ENCODE measurements at regions not wholly inside any gene's neighbourhood (a gene's known extent, or its start where the extent isn't known, plus 50 kb on each side); places are given as distances from the start of the nearest gene placed in this dataset.

GRCh38 chr2:216745453-216745852 is 50.1 kb upstream of the IGFBP5 start:
- POLR2A ChIA-PET (ENCODE audit: partially characterized antibody) = no interaction called here
- no peak overlapping the region for H2BK15ac ChIP-seq (ENCODE audit: low read length)
- TF ChIP-seq HDAC2 (IDR thresholded peaks at IDR 0.05; ENCODE audit: borderline replicate concordance in 1 of 2, low read depth in 2 of 2, low read length in 2 of 2) (no peak), NANOG (IDR thresholded peaks at IDR 0.05; ENCODE audit: insufficient read depth, low read depth, low read length, poor library complexity, severe bottlenecking) (no peak), PHF8 (conservative IDR thresholded peaks at IDR 0.05; ENCODE audit: low read depth, low read length) (no peak), BACH1 (IDR thresholded peaks at IDR 0.05; ENCODE audit: low read length) (no peak), GABPA (IDR thresholded peaks at IDR 0.05; ENCODE audit: borderline replicate concordance, insufficient read depth, low read length) (no peak), CREB1 (IDR thresholded peaks at IDR 0.05) (no peak), RBBP5 (IDR thresholded peaks at IDR 0.05; ENCODE audit: borderline replicate concordance, low read depth, low read length) (no peak), SIX5 (IDR thresholded peaks at IDR 0.05; ENCODE audit: low read depth, low read length) (no peak)

More at GRCh38 chr2:216745453-216745852, 50.1 kb upstream of the IGFBP5 start:
- no peak overlapping the region for H3K4me2 ChIP-seq (ENCODE audit: insufficient read depth in 1 of 2, low read depth in 2 of 2, low read length in 2 of 2)
- no peak overlapping the region for H3K56ac ChIP-seq (replicated peaks; ENCODE audit: insufficient read length, low read depth, low read length)
- H2AFZ ChIP-seq (ENCODE audit: low read length) = no peak overlapping the region
- no peaks in the 10 kb centered on the region for H3K23me2 ChIP-seq (ENCODE audit: low read depth, low read length)
- DNase-seq (ENCODE audit: low read depth in 1 of 2, low spot score in 2 of 2) = no peak
- H4K8ac ChIP-seq (ENCODE audit: extremely low read depth, insufficient read depth, low read length) = no peak overlapping the region
- no peak overlapping the region for H3K18ac ChIP-seq (ENCODE audit: extremely low read depth, low read length)
- no peak overlapping the region for H3K14ac ChIP-seq (ENCODE audit: insufficient read length)
- CTCF ChIA-PET (ENCODE audit: partially characterized antibody) = interaction anchor here (0.9 to 8.6 kb wide), 8 partner anchors 11 to 968 kb away, joined by 3 to 54 read pairs (median 11); no protein-coding TSS in a partner anchor
- H3K79me2 ChIP-seq (ENCODE audit: control insufficient read depth in 1 of 2, insufficient read depth in 2 of 2, low read length in 2 of 2) = no peaks in the 10 kb centered on the region
- H4K20me1 ChIP-seq (replicated peaks in 1 of 2; ENCODE audit: control insufficient read depth in 1 of 2, insufficient read depth in 2 of 2, low read length in 2 of 2) = no peaks in the 10 kb centered on the region
- no peak overlapping the region for H2BK20ac ChIP-seq (ENCODE audit: low read length)
- no peak overlapping the region for H2BK5ac ChIP-seq (ENCODE audit: low read depth, low read length)
- no peaks in the 10 kb centered on the region; a peak in 1 of 4 replicates for H3K9me3 ChIP-seq (ENCODE audit: insufficient read depth in 2 of 2, low read depth in 1 of 2, low read length in 1 of 2)
- no peak overlapping the region for H2BK120ac ChIP-seq (replicated peaks; ENCODE audit: low read depth, low read length)
- no peak overlapping the region for H2AK5ac ChIP-seq (ENCODE audit: low read depth, low read length)
- FAIRE-seq = no peak
- no peak overlapping the region for H3K4me3 ChIP-seq (ENCODE audit: extremely low read depth in 1 of 4, insufficient read depth in 2 of 4, low read depth in 3 of 4, low read length in 4 of 4)
- H4K5ac ChIP-seq (ENCODE audit: insufficient read length, low read depth, low read length) = no peak overlapping the region
- H3K9ac ChIP-seq (replicated peaks in 1 of 4; ENCODE audit: extremely low read depth in 1 of 4, low read depth in 3 of 4, low read length in 3 of 4) = no peak overlapping the region
- no peaks in the 10 kb centered on the region for H3K27me3 ChIP-seq (replicated peaks in 1 of 4; ENCODE audit: control insufficient read depth in 3 of 4, extremely low read depth in 1 of 4, insufficient read depth in 3 of 4, low read length in 3 of 4)
- WGBS, 2 experiments (ENCODE audit: extremely low coverage in 1 of 2, insufficient coverage in 1 of 2, insufficient read length in 1 of 2, insufficient replicate concordance in 2 of 2, low coverage in 1 of 2, low lambda C conversion rate in 2 of 2, missing lambda C conversion rate in 1 of 2) = 79% methylated on average over 3 of the region's 3 CpGs; no CpG with 5 or more reads in 1 of the 2 experiments
- H3K4ac ChIP-seq (replicated peaks; ENCODE audit: insufficient read length, low read depth, low read length) = no peak overlapping the region
- no peak overlapping the region for H2BK12ac ChIP-seq (ENCODE audit: low read depth, low read length)
- H3K36me3 ChIP-seq (ENCODE audit: control insufficient read depth in 2 of 4, insufficient read depth in 4 of 4, low read length in 3 of 4) = no peaks in the 10 kb centered on the region
- no peaks in the 10 kb centered on the region for H3K4me1 ChIP-seq (replicated peaks in 1 of 4; ENCODE audit: control insufficient read depth in 3 of 4, insufficient read depth in 4 of 4, low read length in 3 of 4)
- H3K79me1 ChIP-seq (ENCODE audit: low read depth, low read length) = no peaks in the 10 kb centered on the region
- no peak overlapping the region for H4K91ac ChIP-seq (replicated peaks; ENCODE audit: insufficient read length, low read length)
- no peak overlapping the region for H3K27ac ChIP-seq (ENCODE audit: low read depth, low read length)
- H3K23ac ChIP-seq (ENCODE audit: insufficient read length) = no peak overlapping the region

All from H1 (cell line).